ENCODE measurements at regions not wholly inside any gene's neighbourhood (a gene's known extent, or its start where the extent isn't known, plus 50 kb on each side); places are given as distances from the start of the nearest gene placed in this dataset.
"Not testable (repeated sequence)": the region's sequence is repeated elsewhere in the genome, so short reads cannot be mapped to it uniquely, and the experiment has no call there.

DNA sequence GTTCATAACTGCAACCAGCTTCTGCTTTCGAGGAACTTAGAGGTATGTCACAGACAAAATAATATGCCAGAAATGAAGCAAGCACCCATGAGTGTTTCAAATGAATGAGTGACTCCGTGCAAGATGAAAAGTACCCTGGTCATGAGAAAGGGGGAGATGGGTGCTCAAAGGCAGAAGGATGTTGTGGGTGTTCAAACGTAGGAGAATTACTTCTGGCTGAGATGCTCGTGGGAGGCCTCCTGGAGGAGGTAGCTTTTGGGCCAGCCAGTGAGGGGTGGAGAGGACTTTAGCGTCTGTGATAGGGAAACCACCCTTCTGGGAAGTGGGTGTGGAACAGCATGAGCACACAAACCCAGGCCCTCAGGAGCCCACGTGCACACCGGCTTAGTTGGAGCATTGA lies 113.8 kb downstream of the SYF2 start:
- no peak overlapping the region for H3K4me3 ChIP-seq
- intact Hi-C loops (cut with DNase I), result no loop called here
- no peak overlapping the region for H3K27ac ChIP-seq (replicated peaks in 1 of 4)
- WGBS, result 75% methylated on average over 7 of the region's 7 CpGs
- TF ChIP-seq POLR2A (IDR thresholded peaks at IDR 0.05; ENCODE audit: low read depth), result no peak
- TF ChIP-seq EP300 (IDR thresholded peaks at IDR 0.05), result no peak
- TF ChIP-seq CTCF (IDR thresholded peaks at IDR 0.05), result no peak
- no peak for TF ChIP-seq POLR2AphosphoS5 (IDR thresholded peaks at IDR 0.05)
- no peak for DNase-seq (ENCODE audit: extremely low spot score)
- no peaks in the 10 kb centered on the region for H3K4me1 ChIP-seq
- no peaks in the 10 kb centered on the region for H3K36me3 ChIP-seq
- peaks cover 0 to 29% (median 0%) of the 10 kb centered on the region in 4 donors for H3K27me3 ChIP-seq
- peaks cover 0 to 12% (median 5%) of the 10 kb centered on the region in 4 donors for H3K9me3 ChIP-seq

DNA sequence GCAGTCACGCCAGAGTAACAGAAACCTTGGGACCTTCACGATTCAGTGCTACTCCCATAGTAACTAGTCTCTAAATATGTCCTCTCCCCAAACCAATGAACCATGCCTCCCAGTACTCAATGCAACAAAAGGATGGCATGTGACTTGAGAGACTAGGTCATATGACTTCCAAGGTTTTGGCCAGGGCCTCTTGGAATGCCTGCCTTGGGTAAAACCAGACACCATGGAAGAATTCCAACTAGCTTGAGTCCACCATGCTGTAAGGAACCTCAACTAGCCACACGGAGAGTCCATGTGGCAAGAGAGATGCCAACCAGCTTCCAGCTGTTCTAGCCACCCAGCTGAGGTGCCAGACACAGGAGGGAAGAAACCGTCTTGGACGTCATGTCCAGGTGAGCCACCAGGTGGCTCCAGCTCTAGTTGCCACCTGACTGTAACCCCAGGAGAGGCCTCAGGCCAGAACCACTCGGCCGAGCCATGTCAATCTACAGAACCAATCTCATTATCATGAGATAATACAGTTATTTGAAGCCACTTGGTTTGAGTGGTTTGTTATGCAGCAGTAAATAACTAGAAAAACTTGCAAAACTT lies 115.0 kb downstream of the SYF2 start:
- Histone ChIP-seq H3K36me3 (no peaks in the 10 kb centered on the region), H3K9me3 (peaks cover 0 to 12% (median 5%) of the 10 kb centered on the region in 4 donors), H3K4me1 (no peaks in the 10 kb centered on the region), H3K27ac (replicated peaks in 1 of 4) (no peak overlapping the region), H3K4me3 (no peak overlapping the region), H3K27me3 (peaks cover 0 to 29% (median 0%) of the 10 kb centered on the region in 4 donors)
- WGBS, result 67% methylated on average over 7 of the region's 7 CpGs
- intact Hi-C loops (cut with DNase I), result no loop called here
- TF ChIP-seq POLR2A (IDR thresholded peaks at IDR 0.05; ENCODE audit: low read depth), result no peak
- TF ChIP-seq EP300 (IDR thresholded peaks at IDR 0.05), result no peak
- TF ChIP-seq CTCF (IDR thresholded peaks at IDR 0.05), result no peak
- TF ChIP-seq POLR2AphosphoS5 (IDR thresholded peaks at IDR 0.05), result no peak
- DNase-seq (ENCODE audit: extremely low spot score), result no peak

DNA sequence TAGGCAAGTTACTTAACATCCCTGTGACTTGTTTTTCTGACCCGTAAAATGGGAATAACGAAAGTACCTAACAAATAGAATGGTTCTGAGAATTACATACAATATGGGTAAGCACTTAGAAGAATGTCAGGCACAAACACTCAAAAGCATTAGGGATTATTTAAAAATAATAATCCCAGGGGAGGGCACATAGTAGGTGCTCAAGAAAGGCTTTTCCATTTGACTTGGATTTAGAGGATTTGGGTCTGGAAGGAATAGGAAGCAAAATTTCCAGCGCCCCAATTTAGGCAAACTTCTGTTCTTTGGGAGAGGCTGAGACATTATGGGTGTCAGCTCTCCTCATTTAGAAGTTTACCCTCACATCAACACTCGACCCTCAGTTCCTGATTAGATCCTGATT lies 115.5 kb downstream of the SYF2 start:
- intact Hi-C loops (cut with DNase I), result no loop called here
- H3K36me3 ChIP-seq, result no peaks in the 10 kb centered on the region
- no peak overlapping the region for H3K4me3 ChIP-seq
- H3K27me3 ChIP-seq, result peaks cover 0 to 25% (median 0%) of the 10 kb centered on the region in 4 donors
- TF ChIP-seq POLR2A (IDR thresholded peaks at IDR 0.05; ENCODE audit: low read depth) (no peak), CTCF (IDR thresholded peaks at IDR 0.05) (no peak), EP300 (IDR thresholded peaks at IDR 0.05) (no peak), POLR2AphosphoS5 (IDR thresholded peaks at IDR 0.05) (no peak)
- peaks cover 0 to 12% (median 5%) of the 10 kb centered on the region in 4 donors for H3K9me3 ChIP-seq
- no peak overlapping the region for H3K27ac ChIP-seq (replicated peaks in 1 of 4)
- 96% methylated on average over 4 of the region's 4 CpGs for WGBS
- H3K4me1 ChIP-seq, result no peaks in the 10 kb centered on the region
- DNase-seq (ENCODE audit: extremely low spot score), result no peak

- 94% methylated on average over 7 of the region's 7 CpGs for WGBS
- intact Hi-C loops (cut with DNase I); H3K4me1 ChIP-seq; H3K36me3 ChIP-seq; DNase-seq (ENCODE audit: extremely low spot score); H3K4me3 ChIP-seq; H3K27ac ChIP-seq (replicated peaks in 1 of 4): not testable (repeated sequence)
- H3K9me3 ChIP-seq, result peaks cover 0 to 12% (median 5%) of the 10 kb centered on the region in 4 donors
- peaks cover 0 to 19% (median 0%) of the 10 kb centered on the region in 4 donors for H3K27me3 ChIP-seq
Measured at GRCh38 chr1:25116117-25116516, 116.2 kb downstream of the SYF2 start.

- 86% methylated on average over 4 of the region's 4 CpGs for WGBS
- intact Hi-C loops (cut with DNase I), result no loop called here
- no peak overlapping the region for H3K27ac ChIP-seq (replicated peaks in 1 of 4)
Measured at GRCh38 chr1:25113731-25114130, 118.6 kb downstream of the SYF2 start.

More at GRCh38 chr1:25113731-25114130, 118.6 kb downstream of the SYF2 start:
- no peak for DNase-seq (ENCODE audit: extremely low spot score)
- Histone ChIP-seq H3K9me3 (peaks cover 0 to 22% (median 13%) of the 10 kb centered on the region in 4 donors), H3K27me3 (peaks cover 0 to 11% (median 0%) of the 10 kb centered on the region in 4 donors), H3K36me3 (no peaks in the 10 kb centered on the region), H3K4me1 (no peaks in the 10 kb centered on the region), H3K4me3 (no peak overlapping the region)
- no peak for TF ChIP-seq POLR2A (IDR thresholded peaks at IDR 0.05; ENCODE audit: low read depth)
- no peak for TF ChIP-seq CTCF (IDR thresholded peaks at IDR 0.05)
- TF ChIP-seq POLR2AphosphoS5 (IDR thresholded peaks at IDR 0.05), result no peak
- TF ChIP-seq EP300 (IDR thresholded peaks at IDR 0.05), result no peak
